GM13976 (cell line): ENCODE measurements at regions not wholly inside any gene's neighbourhood (a gene's known extent, or its start where the extent isn't known, plus 50 kb on each side); places are given as distances from the start of the nearest gene placed in this dataset.

ENCODE experiments used
- DNase-seq: peaks from one replicate; pipeline ENCODE4 v3.0.0; 2012; ENCODE audit warnings: low spot score
- CTCF ChIP-seq: IDR thresholded peaks from 2 replicates; pipeline ENCODE4 v1.5.1; 2012; ENCODE audit warnings: borderline replicate concordance, mild to moderate bottlenecking; ENCODE audit not compliant: insufficient read depth; ENCODE audit errors: extremely low read depth, missing control alignments, control extremely low read depth
- in situ Hi-C: fragments of 300-500 bp; cut with MboI; formaldehyde crosslinking; loops from one replicate; pipeline ENCODE4 v1.12.0; 2022; ENCODE audit warnings: low sequenced_read_pairs, mixed read lengths, inconsistent platforms; ENCODE audit not compliant: unreplicated experiment

GRCh38 chr22:27139935-27140511, 482.6 kb downstream of the MIAT start:
- DNase-seq = no peak
- TF ChIP-seq CTCF = no peak

GRCh38 chr22:27142286-27142685, 484.9 kb downstream of the MIAT start:
- TF ChIP-seq CTCF = no peak
- in situ Hi-C loops = no loop called here
- no peak for DNase-seq

More at GRCh38 chr22:27139935-27140511, 482.6 kb downstream of the MIAT start:
- in situ Hi-C loops = no loop called here

- no peak for DNase-seq
- in situ Hi-C loops = no loop called here
- TF ChIP-seq CTCF = no peak
Observed at GRCh38 chr22:27144321-27144720, 486.9 kb downstream of the MIAT start.

GRCh38 chr22:27146866-27147633, 489.7 kb downstream of the MIAT start:
- TF ChIP-seq CTCF = no peak
- no peak for DNase-seq
- in situ Hi-C loops = no loop called here

GRCh38 chr22:27148055-27148454, 490.7 kb downstream of the MIAT start:
- TF ChIP-seq CTCF = no peak
- no peak for DNase-seq
- in situ Hi-C loops = no loop called here

GRCh38 chr22:27148886-27149470, 491.6 kb downstream of the MIAT start:
- no peak for TF ChIP-seq CTCF
- no peak for DNase-seq
- in situ Hi-C loops = no loop called here
